HepG2 (cell line): ENCODE measurements at regions not wholly inside any gene's neighbourhood (a gene's known extent, or its start where the extent isn't known, plus 50 kb on each side); places are given as distances from the start of the nearest gene placed in this dataset.

Source experiments
- ARID3A ChIP-seq: IDR thresholded peaks from 2 replicates; pipeline ENCODE4 v1.6.1; 2012; ENCODE audit warnings: low read depth, low read length, improper control_type of control experiment
- CBFB ChIP-seq: sonication (generic); formaldehyde crosslinking; IDR thresholded peaks from 2 replicates; pipeline ENCODE4 v1.4.0; 2020; ENCODE audit warnings: missing genetic modification reagents
- JARID2 ChIP-seq: sonication (generic); formaldehyde crosslinking; IDR thresholded peaks from 2 replicates; pipeline ENCODE4 v1.8.1; 2023; ENCODE audit warnings: missing genetic modification reagents, inconsistent platforms; ENCODE audit not compliant: insufficient replicate concordance
- RARA ChIP-seq: IDR thresholded peaks from 2 replicates; pipeline ENCODE4 v1.6.1; 2016; ENCODE audit warnings: missing genetic modification reagents, missing compliant biosample characterization
- TOE1 ChIP-seq: sonication (generic); formaldehyde crosslinking; IDR thresholded peaks from 2 replicates; pipeline ENCODE4 v1.4.0; 2020; ENCODE audit warnings: mild to moderate bottlenecking, missing genetic modification reagents
- ZMYM4 ChIP-seq: sonication (generic); formaldehyde crosslinking; IDR thresholded peaks from 2 replicates; pipeline ENCODE4 v1.8.1; 2023; ENCODE audit warnings: mild to moderate bottlenecking, missing genetic modification reagents
- ZNF318 ChIP-seq: sonication (generic); formaldehyde crosslinking; IDR thresholded peaks from 2 replicates; pipeline ENCODE4 v1.4.0; 2020; ENCODE audit warnings: mild to moderate bottlenecking, missing genetic modification reagents
- ZNF383 ChIP-seq: sonication (generic); formaldehyde crosslinking; IDR thresholded peaks from 2 replicates; pipeline ENCODE4 v1.4.0; 2020; ENCODE audit warnings: missing genetic modification reagents, mild to moderate bottlenecking, borderline replicate concordance
- TF ChIP-seq, protein P1 (sequence below): sonication (generic); formaldehyde crosslinking; IDR thresholded peaks from 2 replicates; pipeline ENCODE4; 2020; ENCODE audit warnings: missing genetic modification reagents, mild to moderate bottlenecking, borderline replicate concordance
- TF ChIP-seq, protein P2 (sequence below): sonication (generic); formaldehyde crosslinking; IDR thresholded peaks from 2 replicates; pipeline ENCODE4 v1.8.0; 2022; ENCODE audit warnings: mild to moderate bottlenecking, missing genetic modification reagents
- TF ChIP-seq, protein P3 (sequence below): sonication (generic); formaldehyde crosslinking; IDR thresholded peaks from 2 replicates; pipeline ENCODE4 v1.4.0; 2020; ENCODE audit warnings: low read depth, mild to moderate bottlenecking, missing genetic modification reagents

DNA sequence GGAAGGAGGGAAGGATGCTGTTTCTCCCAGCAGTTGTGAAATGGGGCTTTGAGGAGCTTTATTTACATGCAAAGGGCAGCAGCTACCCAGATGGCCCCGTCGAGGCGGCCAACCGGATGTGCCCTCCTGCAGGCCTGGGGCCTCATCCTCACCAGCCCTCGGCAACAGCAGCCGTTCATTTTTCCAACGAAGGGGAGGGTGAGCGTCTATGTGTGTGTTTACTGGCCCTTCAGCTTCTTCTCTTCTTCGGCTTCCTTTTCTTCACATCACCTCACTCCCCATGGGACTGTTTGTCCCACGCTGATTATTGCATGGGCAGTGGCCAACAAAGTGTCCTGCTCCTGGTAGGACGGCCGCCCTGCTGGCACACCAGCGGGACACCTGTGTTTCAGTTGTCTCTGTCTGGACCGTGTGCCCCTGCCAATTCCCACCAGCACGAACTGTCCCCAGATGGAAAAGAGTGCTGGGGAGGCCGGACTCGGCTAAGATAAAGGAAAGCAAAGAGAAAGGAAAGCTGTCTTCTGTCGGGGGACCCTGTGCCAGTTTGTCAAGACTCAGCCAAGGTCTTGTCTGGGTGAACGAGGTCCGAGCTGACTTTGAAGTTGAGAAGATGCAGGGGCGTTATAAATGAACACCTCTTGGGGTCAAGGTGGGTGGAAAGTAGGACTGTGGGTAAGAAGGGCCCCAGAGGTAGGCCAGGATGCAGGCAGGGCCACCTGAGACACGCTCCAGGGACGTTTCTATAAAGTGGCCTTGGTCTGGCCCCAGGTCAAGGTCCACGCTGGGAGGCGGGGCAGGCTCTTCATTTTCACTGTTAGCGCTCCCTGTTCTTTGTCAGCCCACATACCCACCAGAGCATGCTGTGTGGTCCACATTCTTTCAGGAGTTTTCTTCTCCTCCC is 57.0 kb downstream of the FAM50B start (continued):
- TF ChIP-seq, protein P1, sequence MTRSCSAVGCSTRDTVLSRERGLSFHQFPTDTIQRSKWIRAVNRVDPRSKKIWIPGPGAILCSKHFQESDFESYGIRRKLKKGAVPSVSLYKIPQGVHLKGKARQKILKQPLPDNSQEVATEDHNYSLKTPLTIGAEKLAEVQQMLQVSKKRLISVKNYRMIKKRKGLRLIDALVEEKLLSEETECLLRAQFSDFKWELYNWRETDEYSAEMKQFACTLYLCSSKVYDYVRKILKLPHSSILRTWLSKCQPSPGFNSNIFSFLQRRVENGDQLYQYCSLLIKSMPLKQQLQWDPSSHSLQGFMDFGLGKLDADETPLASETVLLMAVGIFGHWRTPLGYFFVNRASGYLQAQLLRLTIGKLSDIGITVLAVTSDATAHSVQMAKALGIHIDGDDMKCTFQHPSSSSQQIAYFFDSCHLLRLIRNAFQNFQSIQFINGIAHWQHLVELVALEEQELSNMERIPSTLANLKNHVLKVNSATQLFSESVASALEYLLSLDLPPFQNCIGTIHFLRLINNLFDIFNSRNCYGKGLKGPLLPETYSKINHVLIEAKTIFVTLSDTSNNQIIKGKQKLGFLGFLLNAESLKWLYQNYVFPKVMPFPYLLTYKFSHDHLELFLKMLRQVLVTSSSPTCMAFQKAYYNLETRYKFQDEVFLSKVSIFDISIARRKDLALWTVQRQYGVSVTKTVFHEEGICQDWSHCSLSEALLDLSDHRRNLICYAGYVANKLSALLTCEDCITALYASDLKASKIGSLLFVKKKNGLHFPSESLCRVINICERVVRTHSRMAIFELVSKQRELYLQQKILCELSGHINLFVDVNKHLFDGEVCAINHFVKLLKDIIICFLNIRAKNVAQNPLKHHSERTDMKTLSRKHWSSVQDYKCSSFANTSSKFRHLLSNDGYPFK: peak; percentile 83; the same call in 1 of the 2 replicates
- TF ChIP-seq, protein P2, sequence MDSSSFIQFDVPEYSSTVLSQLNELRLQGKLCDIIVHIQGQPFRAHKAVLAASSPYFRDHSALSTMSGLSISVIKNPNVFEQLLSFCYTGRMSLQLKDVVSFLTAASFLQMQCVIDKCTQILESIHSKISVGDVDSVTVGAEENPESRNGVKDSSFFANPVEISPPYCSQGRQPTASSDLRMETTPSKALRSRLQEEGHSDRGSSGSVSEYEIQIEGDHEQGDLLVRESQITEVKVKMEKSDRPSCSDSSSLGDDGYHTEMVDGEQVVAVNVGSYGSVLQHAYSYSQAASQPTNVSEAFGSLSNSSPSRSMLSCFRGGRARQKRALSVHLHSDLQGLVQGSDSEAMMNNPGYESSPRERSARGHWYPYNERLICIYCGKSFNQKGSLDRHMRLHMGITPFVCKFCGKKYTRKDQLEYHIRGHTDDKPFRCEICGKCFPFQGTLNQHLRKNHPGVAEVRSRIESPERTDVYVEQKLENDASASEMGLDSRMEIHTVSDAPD (CRISPR knock-in tag): peak; percentile 50; the same call in 1 of the 2 replicates
- TF ChIP-seq TOE1 (CRISPR knock-in tag) (peak; percentile 82; the same call in 1 of the 2 replicates), ZNF318 (CRISPR knock-in tag) (no peak), ZNF383 (CRISPR knock-in tag) (0 out of 2 replicates have a peak, but pooled peaks have one; percentile 84), JARID2 (no peak), ARID3A (no peak), ZMYM4 (peak; percentile 91), CBFB (CRISPR knock-in tag) (no peak), RARA (CRISPR knock-in tag) (peak; percentile 93)
- TF ChIP-seq, protein P3, sequence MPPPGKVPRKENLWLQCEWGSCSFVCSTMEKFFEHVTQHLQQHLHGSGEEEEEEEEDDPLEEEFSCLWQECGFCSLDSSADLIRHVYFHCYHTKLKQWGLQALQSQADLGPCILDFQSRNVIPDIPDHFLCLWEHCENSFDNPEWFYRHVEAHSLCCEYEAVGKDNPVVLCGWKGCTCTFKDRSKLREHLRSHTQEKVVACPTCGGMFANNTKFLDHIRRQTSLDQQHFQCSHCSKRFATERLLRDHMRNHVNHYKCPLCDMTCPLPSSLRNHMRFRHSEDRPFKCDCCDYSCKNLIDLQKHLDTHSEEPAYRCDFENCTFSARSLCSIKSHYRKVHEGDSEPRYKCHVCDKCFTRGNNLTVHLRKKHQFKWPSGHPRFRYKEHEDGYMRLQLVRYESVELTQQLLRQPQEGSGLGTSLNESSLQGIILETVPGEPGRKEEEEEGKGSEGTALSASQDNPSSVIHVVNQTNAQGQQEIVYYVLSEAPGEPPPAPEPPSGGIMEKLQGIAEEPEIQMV (CRISPR knock-in tag): peak; percentile 52; the same call in 1 of the 2 replicates
